Daoy (cell line): ENCODE measurements at regions not wholly inside any gene's neighbourhood (a gene's known extent, or its start where the extent isn't known, plus 50 kb on each side); places are given as distances from the start of the nearest gene placed in this dataset.
A peak's percentile ranks its signal among the peaks of the same experiment; 100 is the strongest.

Experiments
- DNase-seq: peaks from one replicate; pipeline ENCODE4 v3.0.0-alpha.2; 2015; ENCODE audit warnings: low read depth

DNA sequence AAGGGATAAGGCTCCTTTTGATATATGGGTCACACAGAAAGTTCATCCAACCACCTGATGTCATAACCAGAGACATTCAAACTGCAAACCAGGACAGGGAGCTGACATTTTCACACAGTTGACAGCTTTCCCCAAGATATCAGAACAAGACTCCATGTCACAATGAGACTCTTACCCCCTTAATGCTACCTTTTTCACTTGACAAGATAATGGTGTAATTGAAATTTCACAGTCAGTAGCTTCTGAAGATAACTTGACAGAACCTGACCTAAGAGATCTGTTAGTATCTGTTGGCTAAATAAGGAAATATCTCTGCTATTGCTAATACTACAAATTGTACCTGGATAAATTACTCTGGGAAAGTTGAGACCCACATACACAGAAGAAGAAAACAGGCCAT is 187.3 kb downstream of the C12orf50 start:
- DNase-seq: no peak

DNA sequence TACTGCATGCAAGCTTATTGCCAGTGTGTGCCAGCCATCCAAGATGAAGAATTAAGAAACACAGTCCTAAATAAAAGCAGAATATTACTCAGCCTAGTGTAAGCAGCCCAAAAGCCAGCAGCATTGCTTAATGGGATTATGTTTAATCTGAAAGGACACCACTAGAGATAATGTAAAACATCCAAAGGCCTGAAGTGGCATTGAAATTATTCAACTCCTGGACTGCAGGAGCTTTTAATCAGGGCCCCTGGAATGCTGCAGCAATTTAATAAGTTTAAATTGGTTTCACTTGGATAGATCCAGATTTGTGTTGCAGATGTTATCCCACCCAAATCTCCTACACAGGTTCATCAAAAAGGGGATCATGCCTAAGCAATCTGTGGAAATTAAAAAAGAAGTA is 193.0 kb downstream of the C12orf50 start:
- DNase-seq: no peak

- no peak for DNase-seq
Measured at GRCh38 chr12:87828382-87828973, 200.7 kb downstream of the C12orf50 start.

DNA sequence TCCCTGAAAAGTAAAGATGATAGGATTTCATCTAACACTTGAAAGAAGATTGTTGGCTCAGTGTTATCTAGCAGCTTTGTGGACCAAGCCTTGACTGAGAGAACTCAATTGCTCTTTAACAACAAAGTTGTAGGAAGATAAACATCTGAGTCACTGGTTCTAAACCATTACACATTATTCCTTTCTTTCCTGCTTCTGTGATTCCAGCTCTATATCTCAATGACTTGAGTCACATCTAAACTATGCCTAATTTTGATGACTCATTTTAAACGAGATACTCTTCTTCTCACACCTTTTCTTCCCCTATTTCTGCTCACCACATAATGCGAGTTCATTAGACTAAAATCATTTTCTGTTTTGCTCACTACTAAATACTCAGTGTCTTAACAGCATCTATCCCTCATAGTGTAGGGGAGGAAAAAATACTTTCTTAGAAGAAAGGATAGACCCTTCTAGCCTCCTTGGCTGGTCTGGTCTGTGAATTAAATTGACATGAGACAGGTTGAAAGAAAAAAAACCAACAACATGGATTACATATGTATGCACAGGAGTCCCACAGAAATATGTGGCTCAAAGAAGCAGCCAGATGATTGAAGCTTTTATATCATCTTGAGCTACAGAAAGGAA is 201.4 kb downstream of the C12orf50 start:
- peak; percentile 55 for DNase-seq

- DNase-seq: no peak
Measured at GRCh38 chr12:87822923-87823322, 206.3 kb downstream of the C12orf50 start.

- peak; percentile 54 for DNase-seq
Measured at GRCh38 chr12:87820524-87821202, 208.5 kb downstream of the C12orf50 start.

DNA sequence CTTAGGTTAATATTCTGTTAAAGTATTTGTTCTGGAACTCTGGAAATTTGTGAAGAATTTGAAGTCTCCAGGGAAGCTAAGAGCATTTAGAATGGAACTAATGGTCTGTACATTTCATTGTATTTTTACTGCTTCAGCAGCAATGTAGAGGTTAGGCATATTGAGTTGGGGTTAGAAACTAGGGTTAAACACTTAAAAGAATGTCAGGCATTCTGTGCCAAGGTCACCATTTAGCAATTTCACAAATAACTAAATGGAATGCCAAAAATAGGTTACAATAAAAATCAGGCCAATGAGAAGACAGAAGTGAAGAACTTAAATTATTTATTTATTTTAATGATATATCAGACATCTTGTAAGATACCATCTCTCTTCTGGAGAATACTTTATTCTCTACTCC is 210.8 kb downstream of the C12orf50 start:
- DNase-seq: no peak

- no peak for DNase-seq
Measured at GRCh38 chr12:87815771-87816585, 213.2 kb downstream of the C12orf50 start.

- no peak for DNase-seq
Measured at GRCh38 chr12:87814625-87815024, 214.6 kb downstream of the C12orf50 start.

DNA sequence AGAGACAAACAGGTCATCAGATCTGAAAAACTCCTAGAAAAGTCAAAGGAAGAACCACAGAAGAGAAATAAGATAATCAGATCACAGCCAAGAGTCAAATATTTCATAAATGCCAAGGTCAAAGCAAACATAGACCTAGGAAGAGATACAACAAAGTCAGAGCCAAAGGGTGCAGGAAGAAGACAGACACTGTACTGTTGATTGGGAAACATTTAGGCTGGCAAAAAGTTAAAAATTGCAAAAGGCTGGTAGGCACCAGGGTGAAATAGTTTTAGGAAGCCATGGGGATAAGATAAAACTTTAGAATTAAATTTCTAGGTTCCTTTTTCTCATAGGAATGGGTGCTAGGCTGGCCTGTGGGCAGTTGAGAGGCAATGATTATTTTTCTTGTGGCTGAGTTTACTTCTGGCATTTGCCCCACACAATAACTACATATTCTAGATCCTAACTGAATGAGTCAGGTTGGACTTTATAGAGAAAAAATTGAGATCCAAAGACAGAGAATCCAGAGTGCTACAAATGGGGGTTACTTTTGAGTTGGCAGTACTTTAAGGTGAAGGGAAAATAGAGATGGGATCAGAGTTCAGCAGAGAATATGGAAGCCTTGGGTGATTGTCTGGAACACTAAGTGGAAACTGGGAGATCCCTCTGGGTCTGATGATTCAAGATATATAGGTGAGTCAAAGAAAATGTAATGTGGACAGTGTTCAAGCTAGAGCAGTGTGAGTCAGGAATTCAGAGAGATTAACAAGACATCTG is 215.5 kb downstream of the C12orf50 start:
- DNase-seq: peak; percentile 48

GRCh38 chr12:87812681-87813080 is 216.5 kb downstream of the C12orf50 start:
- peak; percentile 42 for DNase-seq

- peak; percentile 24 for DNase-seq
Measured at GRCh38 chr12:87812030-87812429, 217.2 kb downstream of the C12orf50 start.

GRCh38 chr12:87809916-87810315 is 219.3 kb downstream of the C12orf50 start:
- no peak for DNase-seq

GRCh38 chr12:87807086-87807485 is 222.1 kb downstream of the C12orf50 start:
- no peak for DNase-seq

DNA sequence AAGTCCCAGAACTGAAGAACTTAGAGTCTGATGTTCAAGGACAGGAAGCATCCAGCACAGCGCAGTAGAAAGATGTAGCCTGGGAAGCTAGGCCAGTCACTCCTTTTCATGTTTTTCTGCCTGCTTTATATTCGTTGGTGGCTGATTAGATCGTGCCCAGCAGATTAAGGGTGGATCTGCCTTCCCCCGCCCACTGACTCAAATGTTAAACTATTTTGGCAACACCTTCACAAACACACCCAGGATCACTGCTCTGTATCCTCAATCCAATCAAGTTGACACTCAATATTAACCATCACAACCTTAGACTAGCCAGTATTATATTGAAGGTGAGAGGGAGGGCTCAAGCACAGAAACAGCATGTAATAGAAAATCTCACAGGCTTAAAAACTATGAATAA is 222.9 kb downstream of the C12orf50 start:
- no peak for DNase-seq

DNA sequence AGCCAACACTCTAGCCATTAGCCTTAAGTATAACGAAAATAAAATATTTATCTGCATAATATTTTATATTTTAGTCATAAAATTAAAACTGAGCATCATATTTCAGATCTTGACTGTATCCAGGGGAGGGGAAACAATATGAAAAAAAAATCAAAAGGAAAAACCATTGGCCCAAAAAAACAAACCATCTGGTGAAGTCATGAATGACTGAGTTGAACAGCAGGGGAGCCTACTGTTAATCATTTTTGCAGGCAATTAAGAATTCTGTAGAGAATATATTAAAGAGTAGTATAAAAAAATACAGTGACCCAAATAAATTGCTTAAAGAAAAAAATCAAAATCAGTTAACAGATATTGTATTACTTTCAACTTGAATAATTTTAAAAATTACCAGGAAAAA is 224.8 kb downstream of the C12orf50 start:
- DNase-seq: no peak

- DNase-seq: no peak
Measured at GRCh38 chr12:87802721-87803011, 226.5 kb downstream of the C12orf50 start.

DNA sequence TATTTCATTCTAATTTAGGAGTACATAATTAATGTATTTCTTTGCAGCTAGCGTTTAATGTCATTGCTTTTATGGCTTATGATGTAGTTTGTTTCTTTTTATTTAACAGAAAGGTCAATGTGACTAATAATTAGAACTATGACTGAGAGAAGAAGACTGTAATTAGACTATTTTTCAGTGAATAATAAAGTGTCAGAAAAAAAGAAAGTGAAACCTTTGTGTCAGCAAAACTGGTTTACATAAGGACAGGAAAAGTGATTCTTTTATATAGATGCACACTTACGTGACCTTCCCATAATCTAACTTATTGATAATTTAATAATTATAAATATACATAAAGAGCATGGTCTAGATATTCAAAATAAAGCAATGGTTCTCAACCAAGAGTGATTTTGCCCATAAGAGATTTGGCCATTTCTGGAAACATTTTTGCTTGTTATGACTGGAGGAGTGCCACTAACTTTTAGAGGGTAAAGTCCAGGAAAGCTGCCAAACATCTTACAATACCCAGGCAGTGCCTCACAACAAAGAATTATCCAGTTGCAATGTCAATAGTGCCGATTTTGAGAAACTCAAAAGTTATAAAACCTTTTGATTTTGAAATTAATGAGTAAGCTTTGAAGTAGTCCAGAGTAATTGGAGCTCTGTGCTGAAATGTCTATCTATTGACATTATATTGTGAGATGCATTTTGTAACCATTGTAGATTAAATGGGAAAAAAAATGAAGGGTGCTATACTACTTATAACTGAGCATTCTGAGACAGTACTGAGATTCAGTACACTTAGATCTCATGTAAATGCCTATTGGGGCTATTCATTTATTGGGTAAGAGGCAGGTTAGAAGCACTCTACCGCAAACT is 227.1 kb downstream of the C12orf50 start:
- peak; percentile 18 for DNase-seq

DNA sequence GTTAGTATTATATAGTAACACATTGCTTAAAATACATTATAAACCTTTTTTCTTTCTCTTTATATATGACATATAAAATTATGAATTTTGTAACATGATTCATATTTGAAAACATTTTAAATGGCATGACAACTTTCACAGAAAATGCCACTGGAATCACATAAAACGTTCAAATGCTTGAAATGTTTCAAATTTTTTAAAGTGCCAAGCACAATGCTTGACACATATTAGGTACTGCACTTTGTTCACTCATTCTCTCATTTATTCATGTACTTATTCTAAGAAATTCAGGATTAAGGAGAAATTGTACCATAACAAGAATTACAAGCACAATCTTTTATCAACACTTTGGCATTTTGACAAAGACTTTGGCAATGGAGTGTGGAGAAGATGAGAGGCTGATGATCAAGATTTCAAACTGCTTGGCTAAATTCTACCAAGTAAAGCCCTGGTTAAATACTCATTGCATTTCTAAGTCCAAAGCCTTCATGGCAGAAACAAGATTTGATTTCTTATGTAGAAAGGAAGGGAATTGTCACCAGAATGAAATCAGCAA is 232.2 kb downstream of the C12orf50 start:
- no peak for DNase-seq

DNA sequence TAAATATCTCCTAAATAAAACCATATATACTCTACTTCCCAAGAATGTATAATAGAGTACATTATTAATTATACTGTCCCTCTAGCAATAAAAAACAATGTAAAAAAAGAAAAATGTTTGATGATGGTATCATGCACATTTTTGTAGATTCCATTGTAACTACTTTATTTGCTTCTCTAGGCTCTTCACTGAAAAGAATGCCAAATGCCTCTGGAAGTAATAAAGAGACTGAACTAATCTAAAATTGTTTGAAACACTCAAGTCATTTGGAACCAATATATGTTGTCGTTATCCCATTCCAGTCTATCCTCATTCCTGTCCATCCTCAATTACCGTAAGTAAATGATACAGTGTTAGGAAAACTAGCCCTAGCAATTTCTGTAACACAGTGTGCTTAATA is 233.6 kb downstream of the C12orf50 start:
- DNase-seq: no peak

DNA sequence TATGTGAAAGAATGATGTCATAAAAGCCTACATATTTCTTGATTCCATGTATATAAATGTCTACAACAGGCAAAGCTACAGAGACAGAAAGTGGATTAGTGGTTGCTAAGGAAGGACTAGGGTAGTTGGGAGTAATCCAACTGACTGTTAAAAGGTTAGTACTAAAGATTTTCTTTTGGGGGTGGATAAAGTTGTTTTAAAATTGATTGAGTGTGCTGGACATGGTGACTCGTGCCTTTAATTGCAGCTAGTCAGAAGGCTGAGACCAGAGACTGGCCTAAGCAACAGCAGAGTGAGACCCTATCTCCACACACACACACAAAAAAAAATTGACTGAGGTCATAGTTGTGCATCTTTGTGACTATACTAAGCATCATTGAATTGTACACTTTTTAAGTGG is 234.3 kb downstream of the C12orf50 start:
- DNase-seq: no peak
